Stimulated activated naive B cell treated with anti-CD40 and anti-IgM and Interleukin-4, amounts not matched to agents 10 μg/mL and 1 μg/mL and 100 μg/mL, for 72 hours (primary cell): ENCODE measurements at regions not wholly inside any gene's neighbourhood (a gene's known extent, or its start where the extent isn't known, plus 50 kb on each side); places are given as distances from the start of the nearest gene placed in this dataset.
A peak's percentile ranks its signal among the peaks of the same experiment; 100 is the strongest.
"Not testable (repeated sequence)": the region's sequence is repeated elsewhere in the genome, so short reads cannot be mapped to it uniquely, and the experiment has no call there.

Source experiments
- ATAC-seq, 2 donors: fragments of 150-1000 bp; cut with Tn5 transposase; replicated peaks; 2 replicates each; pipeline ENCODE4 v1.10.0; 2021; ENCODE audit warnings: moderate library complexity in 1 of 2
- DNase-seq: peaks from one replicate; pipeline ENCODE4 v3.0.0; 2021
- H3K27ac Mint-ChIP-seq: one replicate; pipeline ENCODE4 v1.8.0; 2022; ENCODE audit warnings: mild to moderate bottlenecking, mixed read lengths
- H3K27me3 Mint-ChIP-seq, 2 donors: one replicate each; pipeline ENCODE4 v1.8.0; 2022; ENCODE audit warnings: mixed read lengths in 2 of 2
- H3K36me3 Mint-ChIP-seq, 2 donors: one replicate each; pipeline ENCODE4 v1.8.0; 2022; ENCODE audit warnings: mixed read lengths in 2 of 2, mild to moderate bottlenecking in 1 of 2
- H3K4me1 Mint-ChIP-seq, 2 donors: one replicate each; pipeline ENCODE4 v1.8.0; 2022; ENCODE audit warnings: mixed read lengths in 2 of 2, mild to moderate bottlenecking in 1 of 2
- H3K4me3 Mint-ChIP-seq, 2 donors: one replicate each; pipeline ENCODE4 v1.8.0; 2022; ENCODE audit warnings: mild to moderate bottlenecking in 2 of 2, mixed read lengths in 2 of 2, moderate library complexity in 1 of 2
- H3K9me3 Mint-ChIP-seq, 2 donors: one replicate each; pipeline ENCODE4 v1.8.0; 2022; ENCODE audit warnings: mixed read lengths in 2 of 2, mild to moderate bottlenecking in 1 of 2

DNA sequence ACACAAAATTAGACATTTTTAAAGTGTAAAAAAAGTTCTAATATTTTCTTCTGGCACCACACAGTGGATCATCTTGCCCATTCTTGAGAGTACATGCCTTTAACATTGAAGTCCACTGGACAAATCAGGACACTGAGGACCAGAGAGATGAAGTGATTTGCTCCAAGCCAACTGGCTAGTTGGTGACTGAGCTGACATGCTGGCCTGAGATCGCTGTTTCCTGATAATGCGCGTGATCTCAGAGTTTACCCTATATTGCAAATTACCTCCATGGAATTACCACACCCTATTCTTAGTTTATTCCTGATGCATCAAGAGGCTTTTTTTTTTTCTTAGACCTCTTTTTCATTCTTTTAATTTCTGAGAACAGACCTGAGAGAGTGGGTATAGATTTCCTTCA lies 432.8 kb downstream of the CD83 start:
- DNase-seq (no peak), ATAC-seq (no peak)
- Mint-ChIP-seq H3K9me3 (no peaks in the 10 kb centered on the region), H3K4me1 (peaks cover 20 to 23% of the 10 kb centered on the region in 2 donors), H3K36me3 (peaks cover 0 to 3% of the 10 kb centered on the region in 2 donors), H3K4me3 (no peak overlapping the region), H3K27ac (no peak overlapping the region), H3K27me3 (no peaks in the 10 kb centered on the region)

DNA sequence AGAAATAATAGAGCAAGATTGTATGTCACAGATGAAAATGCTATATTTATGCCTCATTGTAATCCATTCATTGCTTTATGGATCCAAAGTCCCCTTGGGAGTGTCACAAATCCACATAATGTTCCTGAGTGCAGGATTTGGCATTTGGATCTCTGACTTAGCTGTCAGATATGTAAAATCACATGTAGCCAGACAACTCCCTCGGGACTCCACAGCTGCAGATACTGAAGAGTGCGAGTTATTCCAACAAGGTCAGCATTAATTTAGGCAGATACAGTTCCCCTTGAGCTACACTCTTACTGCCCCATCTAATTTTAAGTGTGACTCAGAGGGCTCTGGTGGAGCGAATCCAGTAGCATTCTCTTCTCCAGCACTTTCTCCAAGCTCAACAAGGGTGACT lies 433.2 kb downstream of the CD83 start:
- no peak overlapping the region for H3K27ac Mint-ChIP-seq
- no peak for DNase-seq

DNA sequence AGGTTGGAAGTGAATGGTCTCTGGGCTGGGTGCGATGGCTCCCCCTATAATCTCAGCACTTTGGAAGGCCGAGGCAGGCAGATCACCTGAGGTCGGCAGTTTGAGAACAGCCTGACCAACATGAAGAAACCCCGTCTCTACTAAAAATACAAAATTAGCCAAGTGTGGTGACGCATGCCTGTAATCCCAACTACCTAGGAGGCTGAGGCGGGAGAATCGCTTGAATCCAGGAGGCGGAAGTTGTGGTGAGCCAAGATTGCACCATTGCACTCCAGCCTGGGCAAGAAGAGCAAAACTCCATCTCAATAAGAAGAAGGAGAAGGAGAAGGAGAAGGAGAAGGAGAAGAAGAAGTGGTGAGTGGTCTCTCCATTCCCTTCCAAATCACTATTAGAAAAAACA lies 434.0 kb downstream of the CD83 start:
- DNase-seq, H3K9me3 Mint-ChIP-seq, H3K4me3 Mint-ChIP-seq, H3K27me3 Mint-ChIP-seq, ATAC-seq, H3K36me3 Mint-ChIP-seq: not testable (repeated sequence)
- H3K4me1 Mint-ChIP-seq: peaks cover 20 to 30% of the 10 kb centered on the region in 2 donors
- peak overlapping the region; percentile 14 for H3K27ac Mint-ChIP-seq

More for the DNA sequence above, 433.2 kb downstream of the CD83 start:
- peak in 1 of 2 donors; percentile 25 for ATAC-seq
- Mint-ChIP-seq H3K9me3 (no peaks in the 10 kb centered on the region), H3K36me3 (peaks cover 0 to 3% of the 10 kb centered on the region in 2 donors), H3K27me3 (no peaks in the 10 kb centered on the region), H3K4me1 (peaks cover 23 to 27% of the 10 kb centered on the region in 2 donors), H3K4me3 (no peak overlapping the region)

DNA sequence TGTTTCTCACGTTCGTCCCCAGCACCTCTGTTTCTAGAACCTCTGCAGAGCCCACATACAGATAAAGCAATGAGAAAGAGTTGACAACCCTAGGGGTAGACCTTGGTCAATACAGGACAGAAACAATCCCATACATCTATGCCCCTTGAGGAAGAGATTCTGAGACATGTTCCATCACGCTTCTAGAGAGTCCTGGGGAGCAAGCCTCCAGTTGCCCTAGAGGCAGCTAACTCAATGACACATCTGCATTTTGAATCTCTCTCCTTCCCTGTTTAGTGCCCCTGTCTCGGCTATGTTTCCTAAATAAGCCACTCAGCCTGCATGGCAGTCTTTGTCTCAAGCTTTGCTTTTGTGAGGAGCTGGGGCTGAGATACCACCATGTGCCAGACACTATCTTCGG lies 435.3 kb downstream of the CD83 start:
- Mint-ChIP-seq H3K36me3 (peaks cover 0 to 2% of the 10 kb centered on the region in 2 donors), H3K27me3 (no peaks in the 10 kb centered on the region), H3K27ac (no peak overlapping the region), H3K4me1 (peaks cover 22 to 30% of the 10 kb centered on the region in 2 donors), H3K4me3 (no peak overlapping the region), H3K9me3 (no peaks in the 10 kb centered on the region)
- DNase-seq (no peak), ATAC-seq (no peak)

GRCh38 chr6:14553515-14553914 lies 435.9 kb downstream of the CD83 start:
- Mint-ChIP-seq H3K27me3 (no peaks in the 10 kb centered on the region), H3K27ac (no peak overlapping the region), H3K36me3 (peaks cover 0 to 2% of the 10 kb centered on the region in 2 donors), H3K9me3 (no peaks in the 10 kb centered on the region), H3K4me1 (peaks cover 22 to 30% of the 10 kb centered on the region in 2 donors), H3K4me3 (no peak overlapping the region)
- DNase-seq: no peak
- ATAC-seq: no peak

DNA sequence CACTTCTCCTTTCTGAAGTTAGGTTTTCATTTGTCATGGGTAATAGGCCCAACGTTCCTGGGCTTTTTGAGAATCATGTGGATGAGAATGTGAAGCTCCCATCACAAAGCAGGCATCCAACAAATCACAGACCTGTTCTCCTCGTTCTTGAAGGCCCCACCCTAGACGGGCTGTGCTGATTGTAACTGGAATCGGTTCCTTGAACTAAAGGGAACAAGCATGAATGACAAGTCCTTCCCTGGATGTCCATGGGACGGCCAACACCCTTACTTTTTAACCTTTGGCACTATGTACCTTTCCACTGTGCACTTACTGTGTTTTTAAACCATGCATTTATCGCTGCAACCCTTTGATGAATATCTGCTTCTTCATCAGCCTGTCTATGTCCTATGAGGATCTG lies 438.2 kb downstream of the CD83 start:
- H3K36me3 Mint-ChIP-seq: peaks cover 2 to 4% of the 10 kb centered on the region in 2 donors
- DNase-seq (no peak), ATAC-seq (no peak)
- no peak overlapping the region for H3K27ac Mint-ChIP-seq
- no peaks in the 10 kb centered on the region for H3K9me3 Mint-ChIP-seq
- H3K4me3 Mint-ChIP-seq: no peak overlapping the region
- H3K27me3 Mint-ChIP-seq: no peaks in the 10 kb centered on the region
- H3K4me1 Mint-ChIP-seq: peaks cover 19 to 27% of the 10 kb centered on the region in 2 donors

DNA sequence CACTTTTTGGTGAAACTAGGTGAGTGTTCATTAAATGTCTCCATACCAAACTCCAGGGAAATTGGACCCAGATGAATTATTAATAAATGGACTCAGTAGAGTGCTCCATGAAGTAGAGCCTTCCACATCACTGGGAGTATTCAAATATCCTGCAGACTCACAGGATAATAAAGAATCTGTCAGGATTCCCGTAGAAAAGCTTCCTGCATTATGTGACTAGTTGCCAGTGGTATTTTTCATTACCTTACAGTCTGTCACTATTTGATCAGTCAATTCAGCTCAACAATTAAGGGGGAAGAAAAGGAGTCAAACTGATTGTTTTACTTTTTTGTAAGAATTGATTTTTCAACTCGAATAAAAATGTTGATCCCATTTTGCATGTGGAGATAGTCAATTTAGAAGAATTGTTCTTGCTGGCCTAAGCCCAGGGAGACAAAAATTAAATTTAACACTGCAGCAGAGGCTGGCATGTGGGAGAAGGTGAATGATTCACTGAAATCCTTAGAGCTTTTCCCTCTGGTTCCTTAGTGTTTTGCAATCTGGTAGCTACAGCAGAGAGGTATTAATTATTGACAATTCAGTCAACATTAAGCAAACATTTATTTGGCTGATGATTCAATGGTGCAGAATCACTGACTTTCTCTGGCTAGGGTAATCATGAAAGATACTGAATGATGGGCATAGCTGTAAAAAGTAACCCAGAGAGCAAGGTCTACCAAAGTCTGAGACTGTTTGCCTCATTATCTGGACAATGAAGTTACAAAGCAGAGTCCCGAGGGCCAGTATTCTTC lies 442.4 kb downstream of the CD83 start:
- DNase-seq: no peak

DNA sequence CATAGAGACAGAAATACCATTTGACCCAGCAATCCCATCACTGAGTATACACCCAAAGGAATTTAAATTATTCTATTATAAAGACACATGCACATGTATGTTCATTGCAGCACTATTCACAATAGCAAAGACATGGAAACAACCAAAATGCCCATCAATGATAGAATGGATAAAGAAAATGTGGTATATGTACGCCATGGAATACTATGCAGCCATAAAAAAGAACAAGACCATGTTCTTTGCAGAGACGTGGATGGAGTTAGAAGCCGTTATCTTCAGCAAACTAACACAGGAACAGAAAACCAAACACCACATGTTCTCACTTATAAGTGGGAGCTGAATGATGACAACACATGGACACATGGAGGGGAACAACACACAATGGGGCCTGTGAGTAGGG lies 444.0 kb downstream of the CD83 start:
- H3K27me3 Mint-ChIP-seq, DNase-seq, H3K4me3 Mint-ChIP-seq, ATAC-seq, H3K27ac Mint-ChIP-seq: not testable (repeated sequence)
- Mint-ChIP-seq H3K9me3 (peaks cover 12 to 13% of the 10 kb centered on the region in 2 donors), H3K36me3 (peaks cover 7 to 22% of the 10 kb centered on the region in 2 donors), H3K4me1 (peaks cover 15 to 16% of the 10 kb centered on the region in 2 donors)

More for the DNA sequence above, 442.4 kb downstream of the CD83 start:
- Mint-ChIP-seq H3K27me3 (no peaks in the 10 kb centered on the region), H3K36me3 (peaks cover 7 to 22% of the 10 kb centered on the region in 2 donors), H3K27ac (no peak overlapping the region), H3K9me3 (peaks cover 12 to 13% of the 10 kb centered on the region in 2 donors), H3K4me3 (no peak overlapping the region), H3K4me1 (peaks cover 23 to 24% of the 10 kb centered on the region in 2 donors)
- ATAC-seq: no peak

GRCh38 chr6:14567842-14568241 lies 450.3 kb downstream of the CD83 start:
- H3K27me3 Mint-ChIP-seq: no peaks in the 10 kb centered on the region
- peaks cover 50 to 53% of the 10 kb centered on the region in 2 donors for H3K4me1 Mint-ChIP-seq
- ATAC-seq (no peak), DNase-seq (no peak)
- H3K4me3 Mint-ChIP-seq: no peak overlapping the region
- H3K36me3 Mint-ChIP-seq: peaks cover 8 to 26% of the 10 kb centered on the region in 2 donors
- no peak overlapping the region for H3K27ac Mint-ChIP-seq
- H3K9me3 Mint-ChIP-seq: peaks cover 14 to 21% of the 10 kb centered on the region in 2 donors

DNA sequence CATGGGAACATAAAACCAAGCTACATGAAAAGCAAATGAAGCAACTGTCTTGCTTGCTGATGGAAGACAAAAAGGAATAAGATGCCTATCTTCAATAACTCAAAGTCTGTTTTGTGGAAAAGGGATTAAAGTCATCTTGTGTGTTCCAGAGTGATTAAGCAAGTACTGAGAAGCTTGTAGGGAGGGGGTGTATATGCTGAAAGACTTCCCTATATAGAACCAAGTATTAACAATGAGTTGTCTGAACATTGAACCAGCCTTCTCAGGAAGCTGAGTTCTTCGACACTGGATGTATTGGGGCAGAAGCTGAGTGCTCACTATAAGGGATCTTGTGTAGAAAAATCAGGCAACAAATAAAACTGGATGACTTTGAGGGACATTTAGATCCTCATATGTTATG lies 451.8 kb downstream of the CD83 start:
- DNase-seq (no peak), ATAC-seq (no peak)
- H3K4me3 Mint-ChIP-seq: no peak overlapping the region
- peaks cover 56 to 65% of the 10 kb centered on the region in 2 donors for H3K4me1 Mint-ChIP-seq
- H3K27ac Mint-ChIP-seq: peak overlapping the region; percentile 34
- H3K36me3 Mint-ChIP-seq: peaks cover 3 to 18% of the 10 kb centered on the region in 2 donors
- H3K27me3 Mint-ChIP-seq: no peaks in the 10 kb centered on the region
- peaks cover 5 to 12% of the 10 kb centered on the region in 2 donors for H3K9me3 Mint-ChIP-seq

- H3K27ac Mint-ChIP-seq: peak overlapping the region; percentile 34
- H3K9me3 Mint-ChIP-seq, ATAC-seq, DNase-seq, H3K27me3 Mint-ChIP-seq, H3K4me3 Mint-ChIP-seq: not testable (repeated sequence)
- peaks cover 56 to 70% of the 10 kb centered on the region in 2 donors for H3K4me1 Mint-ChIP-seq
- H3K36me3 Mint-ChIP-seq: peaks cover 3 to 13% of the 10 kb centered on the region in 2 donors
Measured at GRCh38 chr6:14569874-14570273, 452.3 kb downstream of the CD83 start.

- ATAC-seq: no peak
- no peak overlapping the region for H3K4me3 Mint-ChIP-seq
- no peak for DNase-seq
- peaks cover 5 to 9% of the 10 kb centered on the region in 2 donors for H3K9me3 Mint-ChIP-seq
- H3K27ac Mint-ChIP-seq: peak overlapping the region; percentile 78
- peaks cover 58 to 77% of the 10 kb centered on the region in 2 donors for H3K4me1 Mint-ChIP-seq
- peaks cover 3 to 14% of the 10 kb centered on the region in 2 donors for H3K36me3 Mint-ChIP-seq
- no peaks in the 10 kb centered on the region for H3K27me3 Mint-ChIP-seq
Measured at GRCh38 chr6:14571001-14571400, 453.4 kb downstream of the CD83 start.

DNA sequence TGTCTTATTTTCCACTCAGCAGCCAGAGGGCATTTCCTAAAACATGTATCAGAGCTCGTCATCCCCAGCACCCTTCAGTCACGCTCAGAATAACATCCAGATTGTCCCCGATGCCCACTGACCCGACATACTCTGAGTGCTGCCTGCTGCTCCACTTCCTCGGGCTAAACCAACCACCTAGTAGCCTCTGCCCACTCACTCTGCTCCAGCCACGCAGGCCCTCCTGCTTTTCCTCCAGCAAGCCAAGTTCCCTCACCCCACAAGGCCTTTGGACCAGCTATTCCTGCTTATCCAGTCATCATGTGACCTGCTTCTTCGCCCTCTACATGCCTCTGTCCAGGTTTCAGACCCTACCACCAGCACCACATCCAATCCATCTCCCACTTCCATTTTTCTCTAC lies 454.2 kb downstream of the CD83 start:
- H3K36me3 Mint-ChIP-seq: peaks cover 7 to 17% of the 10 kb centered on the region in 2 donors
- DNase-seq (no peak), ATAC-seq (no peak)
- peaks cover 7 to 9% of the 10 kb centered on the region in 2 donors for H3K9me3 Mint-ChIP-seq
- H3K27me3 Mint-ChIP-seq: no peaks in the 10 kb centered on the region
- peaks cover 59 to 77% of the 10 kb centered on the region in 2 donors for H3K4me1 Mint-ChIP-seq
- peak overlapping the region; percentile 78 for H3K27ac Mint-ChIP-seq
- no peak overlapping the region for H3K4me3 Mint-ChIP-seq

DNA sequence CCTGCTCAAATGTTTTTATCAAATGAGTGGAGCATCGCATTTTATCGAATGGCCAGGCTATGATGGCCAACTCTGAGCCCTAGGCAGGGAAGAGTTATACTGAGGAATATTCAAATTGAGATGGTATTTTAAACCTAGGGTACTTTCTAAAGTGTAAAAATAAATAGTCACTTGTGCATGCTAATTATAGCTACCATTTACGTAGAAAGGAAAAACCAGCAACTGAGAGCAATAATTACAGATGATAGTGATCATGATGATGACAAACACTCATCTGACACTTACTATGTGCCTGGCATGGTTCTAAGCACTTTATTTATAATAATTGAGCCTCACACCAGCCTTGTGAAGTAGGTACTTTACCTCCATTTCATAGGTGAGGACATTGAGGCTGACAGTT lies 455.7 kb downstream of the CD83 start:
- peak; percentile 20 for DNase-seq

More for the DNA sequence above, 455.7 kb downstream of the CD83 start:
- Mint-ChIP-seq H3K9me3 (peaks cover 7 to 9% of the 10 kb centered on the region in 2 donors), H3K4me1 (peaks cover 54 to 77% of the 10 kb centered on the region in 2 donors), H3K27ac (peak overlapping the region; percentile 94), H3K36me3 (peaks cover 7 to 14% of the 10 kb centered on the region in 2 donors), H3K4me3 (peak overlapping the region in 1 of 2 donors; percentile 35), H3K27me3 (no peaks in the 10 kb centered on the region)
- ATAC-seq: peak; percentile 81 to 89
